MCF 10A (cell line): ENCODE measurements at regions not wholly inside any gene's neighbourhood (a gene's known extent, or its start where the extent isn't known, plus 50 kb on each side); places are given as distances from the start of the nearest gene placed in this dataset.

Experiments used
- BruUV-seq: library from RNA; stranded (reverse); fragments of 400-500 nt; replicated peaks from 2 replicates; lab custom pipeline; 2021; lab: Mats Ljungman, UMichigan
- CTCF ChIA-PET: fragments of 300-600 bp; sonication (Branson Sonifier 250); formaldehyde crosslinking; extraction: SDS; loops from one replicate; lab custom pipeline; 2021; ENCODE audit warnings: antibody characterized with exemption, inconsistent platforms; lab: Yijun Ruan, JAX
- POLR2A ChIA-PET: fragments of 300-600, 350-650 bp; sonication (Branson Sonifier 250); formaldehyde crosslinking; extraction: SDS; loops from one replicate; lab custom pipeline; 2020; ENCODE audit warnings: antibody characterized with exemption, inconsistent platforms; lab: Yijun Ruan, JAX
- DNase-seq: peaks from one replicate; pipeline ENCODE4 v3.0.0-alpha.2; 2018; ENCODE audit not compliant: unreplicated experiment
- H3K27ac Mint-ChIP-seq: one replicate; pipeline ENCODE4 v1.8.0; 2022; ENCODE audit warnings: mild to moderate bottlenecking, low read depth, mixed read lengths; ENCODE audit not compliant: unreplicated experiment
- H3K27me3 Mint-ChIP-seq: one replicate; pipeline ENCODE4 v1.8.0; 2022; ENCODE audit warnings: mixed read lengths; ENCODE audit not compliant: insufficient read depth, unreplicated experiment
- H3K36me3 Mint-ChIP-seq: one replicate; pipeline ENCODE4 v1.8.0; 2022; ENCODE audit warnings: mild to moderate bottlenecking, moderate library complexity, mixed read lengths; ENCODE audit not compliant: insufficient read depth, unreplicated experiment
- H3K4me1 Mint-ChIP-seq: one replicate; pipeline ENCODE4 v1.8.0; 2022; ENCODE audit warnings: mixed read lengths; ENCODE audit not compliant: insufficient read depth, unreplicated experiment
- H3K4me3 Mint-ChIP-seq: one replicate; pipeline ENCODE4 v1.8.0; 2022; ENCODE audit warnings: mild to moderate bottlenecking, moderate library complexity, mixed read lengths; ENCODE audit not compliant: unreplicated experiment
- H3K9me3 Mint-ChIP-seq: one replicate; pipeline ENCODE4 v1.8.0; 2022; ENCODE audit warnings: mixed read lengths; ENCODE audit not compliant: unreplicated experiment
- intact Hi-C: fragments of 100-400 bp; cut with micrococcal nuclease; formaldehyde crosslinking; loops from 2 replicates; pipeline ENCODE4 v1.14.1; 2022
- TF ChIP-seq, protein P1 (sequence below): fragments of 200-600 bp; IDR thresholded peaks from one replicate; pipeline ENCODE4 v1.8.0; 2022; ENCODE audit warnings: antibody characterized with exemption, mild to moderate bottlenecking; ENCODE audit not compliant: unreplicated experiment

DNA sequence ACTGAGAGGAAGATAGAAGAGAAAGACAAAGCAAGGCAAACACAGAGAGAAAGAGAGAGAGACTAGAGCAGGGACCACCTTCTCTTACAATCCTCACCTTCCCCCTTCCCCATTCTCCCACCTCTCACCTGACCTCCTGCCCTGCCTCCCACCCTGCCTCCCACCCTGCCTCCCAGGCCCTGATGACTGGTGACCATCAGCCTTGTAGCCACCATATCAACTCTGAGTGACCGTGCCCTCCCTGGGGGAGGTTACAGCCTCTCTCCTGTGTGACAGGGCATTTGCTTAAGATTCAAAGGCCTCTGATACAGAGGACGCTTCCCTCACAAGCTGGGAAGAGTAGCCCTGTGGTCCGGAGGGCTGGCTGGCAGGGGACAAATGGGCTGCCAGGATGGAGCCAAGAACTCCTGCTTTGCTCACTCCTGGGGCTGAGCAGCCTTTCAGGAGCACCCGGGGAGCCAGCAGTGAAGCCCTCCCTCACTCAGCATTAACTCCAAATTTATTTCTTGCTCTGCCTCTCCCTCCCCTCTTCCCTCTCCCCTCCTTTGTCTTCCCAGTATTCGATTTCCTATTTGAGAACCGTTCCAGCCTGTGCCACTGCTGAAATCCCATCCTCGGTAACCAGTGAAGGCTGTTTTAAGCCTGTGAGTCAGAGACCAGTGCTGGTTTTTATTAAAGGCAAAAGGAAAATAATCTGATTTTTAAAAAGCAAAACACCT lies 125.2 kb upstream of the SYT13 start:
- TF ChIP-seq, protein P1, sequence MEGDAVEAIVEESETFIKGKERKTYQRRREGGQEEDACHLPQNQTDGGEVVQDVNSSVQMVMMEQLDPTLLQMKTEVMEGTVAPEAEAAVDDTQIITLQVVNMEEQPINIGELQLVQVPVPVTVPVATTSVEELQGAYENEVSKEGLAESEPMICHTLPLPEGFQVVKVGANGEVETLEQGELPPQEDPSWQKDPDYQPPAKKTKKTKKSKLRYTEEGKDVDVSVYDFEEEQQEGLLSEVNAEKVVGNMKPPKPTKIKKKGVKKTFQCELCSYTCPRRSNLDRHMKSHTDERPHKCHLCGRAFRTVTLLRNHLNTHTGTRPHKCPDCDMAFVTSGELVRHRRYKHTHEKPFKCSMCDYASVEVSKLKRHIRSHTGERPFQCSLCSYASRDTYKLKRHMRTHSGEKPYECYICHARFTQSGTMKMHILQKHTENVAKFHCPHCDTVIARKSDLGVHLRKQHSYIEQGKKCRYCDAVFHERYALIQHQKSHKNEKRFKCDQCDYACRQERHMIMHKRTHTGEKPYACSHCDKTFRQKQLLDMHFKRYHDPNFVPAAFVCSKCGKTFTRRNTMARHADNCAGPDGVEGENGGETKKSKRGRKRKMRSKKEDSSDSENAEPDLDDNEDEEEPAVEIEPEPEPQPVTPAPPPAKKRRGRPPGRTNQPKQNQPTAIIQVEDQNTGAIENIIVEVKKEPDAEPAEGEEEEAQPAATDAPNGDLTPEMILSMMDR = no peak
- Mint-ChIP-seq H3K27me3 (peaks cover 53% of the 10 kb centered on the region), H3K9me3 (no peaks in the 10 kb centered on the region), H3K36me3 (no peaks in the 10 kb centered on the region), H3K4me3 (no peak overlapping the region), H3K27ac (no peak overlapping the region), H3K4me1 (no peaks in the 10 kb centered on the region)
- intact Hi-C loops = no loop called here
- BruUV-seq = no TSS peak
- DNase-seq = no peak
- ChIA-PET CTCF (interaction anchor here (0.8 to 1.1 kb wide), 2 partner anchors 11 to 41 kb away, joined by 3 to 4 read pairs; no protein-coding TSS in a partner anchor), POLR2A (no interaction called here)

DNA sequence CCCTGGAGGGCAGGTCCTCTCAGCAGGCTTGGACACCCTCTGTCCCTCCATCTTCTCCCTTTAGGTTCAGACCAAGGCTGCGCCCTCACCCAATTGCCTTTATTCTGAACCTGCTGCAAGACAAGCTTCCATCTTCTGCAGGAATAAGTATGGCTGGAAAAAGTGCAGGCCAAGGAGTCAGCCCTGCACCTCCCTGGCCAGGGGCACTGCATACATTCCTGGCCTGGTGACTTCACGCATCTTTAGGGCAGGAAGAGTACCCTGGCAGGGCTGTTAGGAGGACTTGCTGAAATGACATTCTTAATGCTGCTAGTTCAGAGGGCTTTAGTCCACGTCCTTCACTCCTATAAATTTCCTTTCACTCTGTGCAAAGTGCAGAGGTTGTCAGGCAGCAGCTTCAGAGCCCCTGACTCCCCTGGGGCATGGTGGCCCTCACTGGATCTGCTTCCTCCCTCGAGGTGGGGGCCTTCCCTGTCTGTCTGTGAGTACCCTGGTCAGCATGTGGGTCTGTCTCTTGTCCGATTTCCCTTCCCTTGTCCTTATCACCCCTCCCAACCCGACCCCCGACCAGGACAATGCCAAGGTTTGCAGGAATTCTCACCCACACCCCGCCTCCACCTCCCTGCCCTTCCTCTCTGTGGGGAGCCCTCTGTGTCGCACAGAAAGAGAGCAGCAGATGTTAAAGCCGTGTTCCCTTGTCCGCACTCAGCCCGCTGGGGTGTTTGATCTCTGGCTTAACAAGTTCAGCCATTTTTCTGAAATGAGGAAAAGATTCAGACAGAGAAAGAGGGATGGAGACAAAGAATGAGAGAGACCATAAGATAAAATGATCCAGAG lies 124.5 kb upstream of the SYT13 start:
- H3K36me3 Mint-ChIP-seq = no peaks in the 10 kb centered on the region
- H3K4me3 Mint-ChIP-seq = no peak overlapping the region
- POLR2A ChIA-PET = no interaction called here

DNA sequence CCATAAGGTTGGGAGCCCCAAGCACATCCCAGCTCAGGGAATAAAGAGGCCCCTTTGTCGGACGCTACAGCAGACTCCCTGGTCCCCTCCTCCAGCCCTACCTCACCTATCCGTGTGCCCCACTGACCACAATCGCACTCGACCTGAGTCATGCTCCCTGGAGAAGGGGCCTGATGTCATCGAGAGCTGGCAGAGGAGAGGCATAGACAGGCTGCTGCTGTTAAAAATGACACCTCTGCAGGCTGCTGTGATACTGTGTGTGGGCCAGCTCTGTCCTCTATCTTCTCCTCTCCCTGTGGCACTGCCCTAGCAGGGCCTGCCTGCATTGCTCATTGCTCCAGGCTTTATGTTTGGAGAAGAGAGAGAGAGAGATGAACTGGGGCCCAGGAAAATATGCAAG lies 123.4 kb upstream of the SYT13 start:
- DNase-seq = peak; percentile 26
- Mint-ChIP-seq H3K9me3 (no peaks in the 10 kb centered on the region), H3K27me3 (peaks cover 62% of the 10 kb centered on the region), H3K27ac (no peak overlapping the region), H3K4me3 (no peak overlapping the region), H3K36me3 (no peaks in the 10 kb centered on the region), H3K4me1 (no peaks in the 10 kb centered on the region)
- POLR2A ChIA-PET = interaction anchor here (0.7 to 1.1 kb wide), 2 partner anchors 358 to 606 kb away, joined by 3 to 4 read pairs; no protein-coding TSS in a partner anchor
- intact Hi-C loops = no loop called here
- TF ChIP-seq, protein P1 = no peak
- CTCF ChIA-PET = interaction anchor here (0.7 to 1.4 kb wide), 4 partner anchors 22 to 362 kb away, joined by 3 to 8 read pairs (median 4); no protein-coding TSS in a partner anchor
- no TSS peak for BruUV-seq

More for the DNA sequence above, 124.5 kb upstream of the SYT13 start:
- TF ChIP-seq, protein P1 = no peak
- no peak for DNase-seq
- intact Hi-C loops = no loop called here
- CTCF ChIA-PET = interaction anchor here (0.5 to 1.4 kb wide), 4 partner anchors 11 to 361 kb away, joined by 3 to 8 read pairs (median 4); no protein-coding TSS in a partner anchor
- Mint-ChIP-seq H3K9me3 (no peaks in the 10 kb centered on the region), H3K27me3 (peaks cover 53% of the 10 kb centered on the region), H3K27ac (no peak overlapping the region), H3K4me1 (no peaks in the 10 kb centered on the region)
- BruUV-seq = no TSS peak

DNA sequence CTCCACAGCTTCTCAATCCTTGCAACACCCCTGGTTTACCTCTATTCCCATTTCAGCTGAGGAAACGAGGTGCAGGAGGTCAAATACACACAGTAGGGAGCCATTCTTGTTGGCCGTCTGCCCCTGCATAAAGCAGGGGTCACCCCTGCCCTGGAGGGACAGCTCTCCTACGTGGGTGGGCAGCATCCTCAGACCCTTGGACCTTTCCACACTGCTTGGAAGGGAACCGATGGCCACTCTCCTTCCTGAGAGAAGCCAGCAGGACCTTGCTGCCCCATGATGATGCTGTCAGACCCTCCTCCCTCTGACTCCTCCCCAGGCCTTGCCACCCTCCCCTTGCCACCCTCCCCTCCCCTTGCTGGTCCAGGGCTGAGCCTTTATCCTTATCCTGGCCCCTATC lies 121.1 kb upstream of the SYT13 start:
- no peaks in the 10 kb centered on the region for H3K9me3 Mint-ChIP-seq
- DNase-seq = no peak
- ChIA-PET CTCF (interaction anchor here (0.6 to 4.5 kb wide), 15 partner anchors 10 to 364 kb away, joined by 3 to 44 read pairs (median 4); no protein-coding TSS in a partner anchor), POLR2A (interaction anchor here (0.6 to 0.7 kb wide), 2 partner anchors 11 to 57 kb away, joined by 3 to 5 read pairs; no protein-coding TSS in a partner anchor)
- no peak overlapping the region for H3K4me3 Mint-ChIP-seq
- TF ChIP-seq, protein P1 = no peak
- no peaks in the 10 kb centered on the region for H3K36me3 Mint-ChIP-seq
- intact Hi-C loops = no loop called here
- H3K4me1 Mint-ChIP-seq = no peaks in the 10 kb centered on the region
- peaks cover 63% of the 10 kb centered on the region for H3K27me3 Mint-ChIP-seq
- no peak overlapping the region for H3K27ac Mint-ChIP-seq
- no TSS peak for BruUV-seq
